ENCODE measurements at regions not wholly inside any gene's neighbourhood (a gene's known extent, or its start where the extent isn't known, plus 50 kb on each side); places are given as distances from the start of the nearest gene placed in this dataset.

DNA sequence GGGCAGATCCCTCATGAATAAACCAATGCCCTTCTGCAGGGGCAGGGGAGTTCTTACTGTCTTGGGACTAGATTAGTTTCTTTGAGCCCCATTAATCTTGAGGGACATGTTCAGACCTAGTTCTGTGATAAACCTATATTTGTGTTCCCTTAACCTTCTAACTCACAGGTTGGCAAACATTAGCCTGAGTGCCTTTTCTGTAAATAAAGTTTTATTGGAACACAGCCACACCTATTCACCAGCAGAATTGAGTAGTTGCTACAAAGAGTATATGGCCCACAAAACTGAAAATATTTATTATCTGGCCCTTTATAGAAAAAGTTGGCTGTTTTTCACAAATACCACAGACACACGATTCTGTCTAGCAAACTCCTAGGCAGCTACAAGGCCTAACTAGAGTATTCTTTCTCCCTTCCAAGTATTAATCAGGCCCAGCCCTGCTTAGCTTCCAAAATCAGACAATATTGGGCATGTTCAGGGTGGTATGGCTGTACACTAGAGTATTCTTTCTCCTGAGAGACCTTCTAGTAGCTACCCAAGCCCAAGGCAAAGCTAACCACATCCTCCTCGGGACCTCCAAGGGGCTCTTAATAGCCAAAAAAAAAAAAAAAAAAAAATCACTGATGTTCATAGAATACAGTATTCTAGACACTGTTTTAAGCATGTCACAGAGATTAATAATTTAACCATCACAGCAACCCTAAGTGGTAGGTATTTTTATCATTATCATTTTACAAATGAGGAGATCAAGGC lies 199.3 kb upstream of the PWP1 start:
- FAIRE-seq = no peak
- no peak for DNase-seq (ENCODE audit: insufficient read length, low spot score)

DNA sequence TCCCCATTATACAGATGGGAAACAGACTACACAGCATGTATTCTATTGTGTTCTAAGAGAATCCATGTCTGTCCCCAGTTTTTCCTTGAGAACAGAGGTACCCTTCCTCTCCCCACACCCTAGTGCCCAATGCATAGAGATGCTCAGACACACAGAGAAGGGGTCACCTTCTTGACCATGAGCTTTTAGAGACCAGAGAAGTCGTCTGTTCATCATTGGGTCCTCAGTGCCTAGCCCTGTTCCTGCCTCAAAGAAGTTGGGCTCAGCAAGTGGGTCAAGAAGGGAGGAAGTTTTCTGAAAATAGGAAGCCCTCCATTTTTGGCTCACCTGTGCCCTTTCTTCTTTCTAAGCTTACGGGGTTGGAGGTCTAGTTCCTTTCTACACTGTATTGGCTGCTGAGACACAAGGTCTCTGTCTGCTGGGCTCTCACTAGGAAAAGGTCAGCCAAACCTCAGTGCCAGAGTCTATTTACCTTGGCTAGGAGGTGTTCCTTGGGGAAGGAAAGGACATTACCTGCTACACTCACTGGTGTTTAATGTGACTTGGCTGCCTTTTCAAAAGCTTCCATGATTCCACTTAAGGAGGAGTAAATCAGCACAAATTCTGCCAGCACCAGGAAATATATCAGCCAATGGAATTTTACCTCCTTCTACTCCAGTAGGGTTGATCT lies 198.5 kb upstream of the PWP1 start:
- DNase-seq (ENCODE audit: insufficient read length, low spot score) (no peak), FAIRE-seq (no peak)

DNA sequence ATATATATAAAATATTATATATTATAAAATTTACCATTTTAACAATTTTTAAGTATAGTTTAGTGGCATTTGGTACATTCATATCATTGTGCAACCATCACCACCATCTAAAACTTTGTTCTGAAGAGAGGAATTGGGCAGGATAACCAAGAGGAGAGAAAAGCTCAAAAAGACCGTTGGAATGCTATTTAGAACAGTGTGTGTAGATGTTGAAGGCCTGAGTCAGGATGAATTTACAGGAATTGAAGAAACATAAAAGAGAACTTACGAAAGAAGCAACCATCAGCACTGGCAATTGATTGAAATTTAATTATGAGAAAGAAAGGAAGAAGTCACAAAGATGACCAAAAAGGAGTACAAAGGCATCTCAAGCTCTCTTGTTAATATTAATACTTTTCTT lies 196.9 kb upstream of the PWP1 start:
- FAIRE-seq = no peak
- DNase-seq (ENCODE audit: insufficient read length, low spot score) = no peak

DNA sequence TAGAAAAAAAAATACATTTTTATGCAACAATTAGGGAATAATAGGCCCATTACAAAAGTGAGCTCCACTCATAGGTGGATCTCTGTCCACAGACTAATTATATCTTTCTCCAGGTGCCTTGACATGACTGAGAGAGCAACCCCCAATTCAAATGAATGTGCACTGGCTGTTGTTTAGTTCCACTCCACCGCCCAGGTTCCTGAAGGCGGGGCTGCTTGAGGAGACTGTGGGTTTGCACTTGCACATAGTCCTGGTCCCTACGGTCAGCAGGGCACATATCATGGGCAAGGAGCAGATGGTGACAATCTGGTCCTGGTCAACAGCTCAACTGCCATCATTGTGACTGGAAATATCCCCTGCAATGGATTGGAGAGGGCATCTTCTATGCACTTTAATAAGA lies 195.6 kb upstream of the PWP1 start:
- no peak for DNase-seq (ENCODE audit: insufficient read length, low spot score)
- no peak for FAIRE-seq

DNA sequence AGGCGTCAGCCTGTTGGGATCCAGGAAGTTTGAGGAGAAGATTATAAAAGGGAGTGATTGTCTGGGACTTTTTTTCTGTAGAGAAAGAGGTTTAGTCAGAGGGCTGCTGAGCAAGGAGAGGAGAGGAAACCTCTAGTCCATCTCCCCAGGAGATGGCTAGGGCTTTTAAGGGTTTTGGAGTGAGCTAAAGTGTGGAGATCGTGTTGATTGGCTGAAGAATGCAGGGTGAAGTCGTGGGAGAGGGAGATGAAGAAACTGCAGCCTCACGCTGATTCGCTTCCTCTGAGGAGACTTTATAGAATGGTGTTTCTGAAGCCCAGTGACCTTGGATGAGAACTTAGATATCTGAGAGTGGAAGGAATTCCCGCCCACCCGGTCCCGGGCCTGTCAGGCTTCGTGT lies 193.7 kb upstream of the PWP1 start:
- no peak for FAIRE-seq

DNA sequence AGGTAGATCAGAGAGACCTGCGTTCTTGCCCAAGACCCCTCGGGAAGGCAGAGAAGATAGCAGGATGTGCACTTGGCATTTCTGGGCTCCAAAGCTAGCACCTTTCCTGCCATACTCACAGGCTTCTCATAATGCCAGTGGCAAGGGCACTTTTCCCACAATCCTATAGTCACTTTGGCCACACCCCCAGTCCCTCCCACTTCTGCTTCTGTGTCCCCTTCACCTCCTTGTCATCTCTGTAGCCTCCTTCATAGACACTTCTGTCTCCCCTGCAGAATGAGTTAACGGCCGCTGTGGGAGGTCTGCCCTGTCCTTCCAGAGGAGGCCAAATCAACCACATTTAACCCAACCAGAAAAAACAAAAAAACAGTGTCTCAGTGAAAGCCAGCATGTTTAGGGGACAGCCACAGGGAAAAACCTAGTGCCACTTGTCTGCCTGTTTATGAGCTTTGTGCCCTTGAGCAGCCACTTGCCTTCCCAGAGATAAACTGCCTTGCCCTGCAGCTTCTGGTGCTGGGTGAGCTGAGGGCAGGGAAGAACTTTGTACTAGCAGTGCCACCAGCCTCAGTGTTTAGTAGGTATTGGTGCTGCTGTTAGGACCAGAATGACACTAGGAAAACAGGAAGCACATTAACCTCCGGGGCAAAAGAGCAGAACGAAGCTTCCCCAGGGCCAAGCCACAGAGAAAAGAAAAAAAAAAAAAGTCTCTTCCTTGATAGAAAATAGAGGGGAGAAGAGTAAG lies 193.0 kb upstream of the PWP1 start:
- peak; percentile 45 for FAIRE-seq
- DNase-seq (ENCODE audit: insufficient read length, low spot score) = no peak

More for the DNA sequence above, 193.7 kb upstream of the PWP1 start:
- DNase-seq (ENCODE audit: insufficient read length, low spot score) = no peak

DNA sequence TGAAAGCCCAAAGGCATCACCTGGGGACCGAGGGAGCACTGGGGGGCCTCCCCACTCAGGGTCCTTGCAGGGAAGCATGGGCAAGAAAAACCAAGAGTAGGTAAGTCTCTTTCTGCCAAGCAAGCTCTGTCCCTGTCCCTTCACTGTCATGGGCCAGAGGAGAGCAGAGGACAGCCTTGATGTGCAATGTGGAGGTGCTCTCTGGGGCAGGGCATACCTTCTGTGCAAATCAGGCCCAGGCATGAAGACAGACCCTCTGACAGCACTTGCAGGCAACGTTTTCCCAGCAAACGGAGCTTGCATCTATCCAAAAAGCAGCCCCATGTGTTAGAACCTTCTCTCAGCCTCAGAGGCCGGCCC lies 192.5 kb upstream of the PWP1 start:
- peak; percentile 8 for FAIRE-seq
- no peak for DNase-seq (ENCODE audit: insufficient read length, low spot score)

DNA sequence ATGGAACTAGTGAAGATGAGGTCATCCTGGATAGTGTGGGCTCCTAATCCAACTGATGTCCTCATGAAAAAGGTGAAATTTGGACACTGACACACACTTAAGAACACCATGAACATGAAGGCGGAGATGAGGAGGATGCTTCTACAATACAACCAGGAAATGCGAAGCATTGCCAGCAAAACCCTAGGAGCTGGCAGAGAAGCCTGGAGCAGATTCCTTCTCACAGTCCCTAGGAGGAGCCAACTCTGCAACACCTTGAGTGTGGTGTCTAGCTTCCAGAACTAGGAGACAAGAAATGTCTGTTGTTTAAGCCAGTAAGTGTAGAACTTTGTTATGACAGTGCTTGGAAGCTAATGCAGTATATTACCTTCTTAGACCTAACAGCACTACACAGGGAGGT lies 191.9 kb upstream of the PWP1 start:
- no peak for DNase-seq (ENCODE audit: insufficient read length, low spot score)
- no peak for FAIRE-seq

DNA sequence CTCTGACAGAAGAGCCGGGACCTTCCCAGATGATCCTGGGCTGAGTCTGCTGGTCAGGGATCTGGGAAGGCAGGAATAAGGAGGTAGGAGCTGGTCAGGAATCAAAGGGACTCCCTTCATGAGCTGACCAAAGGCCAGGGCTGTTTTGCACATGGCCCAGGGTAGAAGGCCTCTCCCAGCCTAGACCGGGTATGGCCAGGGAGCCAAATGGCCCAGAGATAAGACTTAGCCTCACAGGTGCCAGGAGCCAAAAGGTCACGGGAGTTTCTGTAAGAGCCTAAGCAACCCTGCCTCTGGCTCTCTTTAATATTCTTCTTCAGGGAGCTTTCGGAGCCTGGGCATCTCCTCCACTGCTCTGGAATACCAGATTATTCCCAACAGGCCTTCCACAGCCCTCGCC lies 191.3 kb upstream of the PWP1 start:
- FAIRE-seq = no peak
- no peak for DNase-seq (ENCODE audit: insufficient read length, low spot score)

DNA sequence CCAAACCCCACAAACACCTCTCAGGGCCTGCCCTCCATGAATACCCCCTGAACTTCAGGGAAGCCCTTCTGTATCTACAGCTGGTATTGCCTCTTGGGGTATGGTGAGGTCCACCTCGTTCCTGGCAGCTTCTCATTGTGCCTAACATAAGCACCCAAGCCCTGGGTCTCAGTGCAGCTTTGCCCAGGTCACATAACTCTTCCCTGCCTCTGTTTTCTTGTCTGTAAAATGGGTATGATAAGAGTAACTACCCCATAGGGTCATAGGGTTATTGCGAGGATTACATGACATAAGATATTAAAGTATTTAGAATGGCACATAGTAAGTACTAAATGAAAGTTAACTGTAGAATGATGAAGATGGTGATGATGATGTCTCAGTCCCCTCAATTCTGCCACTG lies 190.0 kb upstream of the PWP1 start:
- DNase-seq (ENCODE audit: insufficient read length, low spot score) = no peak

DNA sequence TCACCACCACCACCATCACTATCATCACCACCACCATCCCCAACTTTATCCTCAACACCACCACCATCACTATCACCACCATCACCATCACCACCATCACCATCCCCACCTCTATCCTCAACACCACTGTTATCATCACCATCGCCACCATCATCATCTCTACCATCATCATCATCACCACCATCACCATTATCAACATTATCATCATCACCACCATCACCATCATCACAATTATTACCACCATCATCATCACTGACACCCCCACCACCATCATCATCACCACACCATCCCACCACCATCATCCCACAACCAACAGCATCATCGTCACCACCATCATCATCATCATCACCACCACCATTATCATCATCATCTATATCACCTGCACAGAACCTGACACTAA lies 188.4 kb upstream of the PWP1 start:
- no peak for FAIRE-seq

More for the DNA sequence above, 190.0 kb upstream of the PWP1 start:
- no peak for FAIRE-seq

DNA sequence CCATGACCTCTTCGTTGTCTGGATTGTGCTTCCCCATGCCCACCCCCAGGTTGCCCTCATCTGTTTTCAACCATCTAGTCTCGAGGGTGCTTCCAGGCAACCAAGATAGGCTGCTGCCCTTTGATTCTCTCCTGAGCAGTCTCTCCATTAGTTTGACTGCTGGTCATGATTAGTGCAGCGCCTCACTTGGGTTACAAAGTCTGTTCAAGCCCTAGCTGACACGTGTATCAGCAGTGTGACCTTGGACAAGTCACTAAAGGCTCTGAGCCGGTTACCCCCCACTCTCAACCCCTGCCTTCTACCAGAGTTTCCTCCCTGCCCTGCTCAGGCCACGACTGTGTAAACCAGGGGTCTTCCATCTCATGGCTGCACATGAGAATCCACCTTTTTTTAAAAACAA lies 185.3 kb upstream of the PWP1 start:
- DNase-seq (ENCODE audit: insufficient read length, low spot score) (no peak), FAIRE-seq (no peak)

More for the DNA sequence above, 188.4 kb upstream of the PWP1 start:
- no peak for DNase-seq (ENCODE audit: insufficient read length, low spot score)

DNA sequence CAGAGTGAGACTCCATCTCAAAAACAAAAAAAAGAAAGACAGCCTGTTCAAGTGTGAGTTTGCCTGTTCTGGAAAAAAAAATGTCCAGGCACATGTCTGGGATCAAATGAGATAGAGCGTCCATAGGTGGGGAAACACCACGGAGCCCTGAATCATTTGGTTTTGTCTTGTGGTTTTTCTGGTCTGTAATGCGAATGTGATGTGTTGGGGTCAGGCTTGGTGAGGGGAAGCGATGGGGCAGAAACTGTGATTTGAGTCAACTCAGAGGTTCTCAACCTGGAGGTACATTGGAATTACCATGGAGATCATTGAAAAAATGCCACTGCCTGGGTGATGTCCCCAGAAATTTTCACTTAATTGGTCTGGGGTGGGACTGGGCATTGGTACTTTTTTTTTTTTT lies 183.9 kb upstream of the PWP1 start:
- no peak for DNase-seq (ENCODE audit: insufficient read length, low spot score)
- no peak for FAIRE-seq

DNA sequence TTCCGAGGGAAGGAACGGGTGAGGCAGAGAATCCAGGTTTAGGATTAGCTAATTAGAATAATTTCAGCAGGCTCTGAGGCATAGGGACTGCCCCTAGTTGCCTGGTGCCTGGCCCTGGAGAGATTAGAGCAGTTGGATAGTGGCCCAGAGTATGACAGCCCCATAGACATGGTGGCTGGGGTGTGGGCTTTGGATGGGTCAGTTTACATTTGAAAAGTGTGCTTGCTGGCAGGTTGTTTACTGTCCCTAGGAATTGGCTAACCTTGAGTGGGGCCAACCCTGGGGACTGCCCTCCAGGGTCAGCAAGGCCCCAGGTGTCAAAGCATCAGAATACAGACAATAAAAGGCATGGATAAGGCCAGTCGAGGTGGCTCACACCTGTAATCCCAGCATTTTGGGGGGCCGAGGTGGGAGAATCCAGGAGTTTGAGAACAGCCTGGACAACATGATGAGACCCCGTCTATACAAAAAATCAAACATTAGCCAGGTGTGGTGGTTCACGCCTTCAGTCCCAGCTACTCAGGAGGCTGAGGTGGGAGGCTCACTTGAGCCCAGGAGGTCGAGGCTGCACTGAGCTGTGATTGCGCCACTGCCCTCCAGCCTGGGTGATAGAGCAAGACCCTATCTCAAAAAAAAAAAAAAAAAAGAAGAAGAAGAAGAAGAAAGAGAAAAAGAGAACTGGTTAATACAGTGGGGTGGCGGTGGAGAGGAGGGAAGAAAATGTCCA lies 182.3 kb upstream of the PWP1 start:
- DNase-seq (ENCODE audit: insufficient read length, low spot score) (no peak), FAIRE-seq (no peak)

DNA sequence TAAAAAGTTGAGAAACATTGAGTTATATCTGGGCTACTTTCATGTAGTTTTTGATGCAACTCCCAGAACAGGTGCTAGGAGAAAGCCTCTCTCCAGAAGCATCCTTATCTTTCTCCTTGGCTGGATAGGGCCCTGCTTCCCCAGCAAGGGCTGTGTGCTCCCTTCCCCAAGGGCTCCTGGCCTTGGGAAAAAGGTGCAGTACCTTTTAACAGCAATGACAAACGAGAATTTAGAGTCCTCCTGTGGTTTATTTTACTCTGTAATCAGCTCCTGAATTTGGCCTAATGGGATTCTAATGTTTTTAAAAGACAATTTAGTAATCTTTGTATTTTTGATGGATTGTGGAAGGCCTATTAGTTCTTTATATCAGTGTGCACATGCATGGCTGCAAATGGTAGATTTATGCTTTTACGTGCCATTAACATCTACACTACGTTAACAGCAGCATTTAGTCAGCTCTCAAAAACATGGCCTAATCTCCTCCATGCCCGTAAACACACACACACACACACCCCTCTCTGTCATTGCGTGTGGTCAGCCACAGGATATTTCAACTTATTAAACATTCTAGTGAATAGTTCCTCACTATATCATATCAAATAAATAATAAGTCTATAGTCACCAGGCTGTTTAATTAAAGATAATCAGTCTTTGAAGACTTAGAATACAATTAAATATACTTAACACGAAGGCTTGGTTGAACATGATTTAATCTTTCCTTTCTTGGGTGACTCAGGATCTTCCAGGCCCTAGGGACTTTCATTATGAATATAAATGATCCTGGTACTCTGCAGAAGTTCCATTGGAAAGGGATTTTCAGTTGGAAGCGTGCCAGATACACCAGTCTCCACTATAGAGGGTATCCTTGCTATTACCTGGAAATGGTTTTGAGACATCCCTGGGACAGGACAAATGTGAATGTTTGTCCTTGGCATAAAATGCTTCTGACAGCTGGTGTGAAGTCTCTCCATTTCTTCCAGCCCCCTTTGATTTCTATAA lies 181.4 kb upstream of the PWP1 start:
- no peak for FAIRE-seq

DNA sequence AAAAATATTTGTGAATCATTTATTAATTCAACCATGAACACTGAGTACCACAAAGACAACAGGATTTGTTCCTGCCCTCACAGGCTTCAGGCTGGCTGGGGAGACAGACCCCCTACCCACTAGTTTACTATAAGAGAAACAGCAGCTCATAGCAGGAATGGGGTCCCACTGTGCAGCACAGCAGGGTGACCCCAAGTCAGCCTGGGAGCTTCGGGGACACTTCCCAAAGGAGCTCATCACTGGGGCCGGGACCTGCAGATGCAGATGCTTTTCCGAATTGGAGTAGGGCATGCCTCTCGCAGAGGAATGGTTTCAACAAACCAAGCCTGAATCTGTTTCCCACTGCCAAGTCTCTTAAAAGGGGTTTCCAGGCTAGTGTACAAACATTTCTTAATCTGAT lies 176.2 kb upstream of the PWP1 start:
- DNase-seq (ENCODE audit: insufficient read length, low spot score) (no peak), FAIRE-seq (no peak)

More for the DNA sequence above, 181.4 kb upstream of the PWP1 start:
- no peak for DNase-seq (ENCODE audit: insufficient read length, low spot score)

DNA sequence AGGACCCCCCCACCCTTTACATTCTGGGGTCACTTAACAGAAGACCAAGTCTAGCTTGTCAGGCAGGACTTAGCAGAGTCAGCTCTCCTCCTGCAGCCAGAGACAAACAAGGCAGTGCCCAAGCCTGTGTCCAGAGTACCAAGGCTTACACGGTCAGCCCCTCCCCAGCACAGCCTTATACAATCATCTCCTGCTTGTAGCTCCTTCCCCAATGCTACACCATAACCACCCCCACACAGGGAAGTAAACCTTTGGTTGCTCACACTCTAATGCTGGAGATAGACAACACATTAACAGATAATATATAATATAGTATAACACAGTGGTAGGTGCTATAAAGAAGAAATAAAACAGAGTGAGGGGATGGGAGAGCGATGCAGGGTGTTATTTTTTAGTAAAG lies 175.4 kb upstream of the PWP1 start:
- FAIRE-seq = no peak
- no peak for DNase-seq (ENCODE audit: insufficient read length, low spot score)

DNA sequence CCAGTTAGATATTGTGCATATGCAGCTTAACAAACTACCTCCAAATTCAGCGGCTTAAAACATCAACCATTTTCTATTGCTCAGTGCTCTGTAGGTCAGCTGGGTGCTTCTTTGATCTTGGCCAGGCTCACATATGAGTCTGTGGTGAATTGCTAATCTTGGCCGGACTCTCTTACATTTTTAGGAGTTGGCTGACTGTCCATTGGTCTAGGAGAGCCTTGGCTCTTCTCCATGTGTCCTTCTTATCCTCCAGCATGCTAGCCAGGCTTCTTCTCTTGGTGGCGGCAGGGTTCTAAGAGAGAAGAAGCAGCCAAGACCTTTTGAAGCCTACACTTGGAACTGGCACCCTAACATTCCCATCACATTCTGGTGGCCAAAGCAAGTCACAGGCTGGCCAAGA lies 174.3 kb upstream of the PWP1 start:
- FAIRE-seq (no peak), DNase-seq (ENCODE audit: insufficient read length, low spot score) (no peak)

DNA sequence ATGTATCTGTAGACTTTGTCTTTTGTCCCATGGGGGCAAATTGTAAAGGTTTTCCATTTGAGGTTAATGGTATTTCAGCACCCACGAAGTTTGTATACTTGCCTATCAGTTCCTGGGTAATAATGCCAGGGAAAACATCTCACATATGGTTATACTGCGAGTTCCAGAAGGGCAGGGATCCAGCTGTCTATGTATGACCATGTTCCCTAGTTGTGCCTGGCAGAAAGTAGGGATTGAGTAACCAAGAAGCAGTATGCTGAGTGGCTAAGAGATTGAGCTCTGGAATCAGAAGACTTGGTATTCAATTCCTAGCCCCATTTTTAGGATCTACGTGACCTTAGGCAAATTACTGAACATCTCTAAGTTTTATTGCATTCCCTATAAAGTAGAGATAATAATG lies 173.2 kb upstream of the PWP1 start:
- FAIRE-seq = no peak

DNA sequence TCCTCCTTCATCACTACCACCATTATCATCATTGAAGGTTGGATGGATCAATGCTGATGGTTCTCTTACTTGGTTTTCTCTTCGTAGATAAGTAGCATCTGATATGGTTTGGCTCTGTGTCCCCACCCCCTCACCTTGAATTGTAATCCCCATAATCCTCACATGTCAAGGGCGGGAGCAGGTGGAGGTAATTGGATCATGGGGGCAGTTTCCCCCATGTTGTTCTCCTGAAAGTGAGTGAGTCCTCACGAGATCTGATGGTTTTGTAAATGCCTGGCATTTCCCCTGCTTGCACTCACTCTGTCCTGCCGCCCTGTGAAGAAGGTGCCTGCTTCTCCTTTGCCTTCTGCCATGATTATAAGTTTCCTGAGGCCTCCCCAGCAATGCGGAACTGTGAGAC lies 172.4 kb upstream of the PWP1 start:
- no peak for FAIRE-seq

More for the DNA sequence above, 173.2 kb upstream of the PWP1 start:
- no peak for DNase-seq (ENCODE audit: insufficient read length, low spot score)

More for the DNA sequence above, 172.4 kb upstream of the PWP1 start:
- no peak for DNase-seq (ENCODE audit: insufficient read length, low spot score)

All from GM19239 (cell line).